Occipital lobe (tissue), 1 donor: ENCODE measurements at regions not wholly inside any gene's neighbourhood (a gene's known extent, or its start where the extent isn't known, plus 50 kb on each side); places are given as distances from the start of the nearest gene placed in this dataset.

ENCODE experiments used
- DNase-seq: peaks from one replicate; lab custom pipeline; 2025; lab: John Stamatoyannopoulos, UW

DNA sequence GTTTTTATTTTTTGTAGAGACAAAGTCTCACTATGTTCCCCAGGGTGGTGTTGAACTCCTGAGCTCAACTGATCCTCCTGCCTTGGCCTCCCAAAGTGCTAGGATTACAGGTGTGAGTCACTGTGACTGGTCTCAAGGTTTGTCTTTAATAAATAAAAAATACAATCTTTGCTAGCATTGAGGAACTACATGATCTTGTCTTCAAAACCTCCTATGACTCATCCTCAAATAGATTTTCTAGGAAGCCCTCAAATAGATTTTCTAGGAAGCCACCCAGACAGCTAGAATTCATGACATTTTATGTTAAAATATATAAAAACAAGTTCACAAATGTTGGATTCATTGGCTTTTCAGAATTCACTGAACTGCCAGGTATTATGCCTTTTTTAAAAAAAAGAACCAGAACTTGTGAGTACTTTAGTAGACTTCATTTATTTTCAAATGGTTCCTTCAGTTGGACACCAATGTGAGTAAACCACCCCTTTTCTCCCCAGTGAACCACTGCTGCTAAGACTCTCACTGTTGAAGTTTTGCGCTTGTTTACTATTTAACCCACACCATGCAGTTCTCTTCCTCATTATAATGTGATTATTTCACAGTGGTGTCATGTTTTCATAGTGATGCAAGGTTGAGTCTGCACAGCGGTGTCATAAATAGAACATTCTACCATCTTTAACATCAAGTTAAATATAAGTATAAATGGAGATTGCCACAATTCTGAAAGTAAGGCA, 303.9 kb downstream of the CASP12 start:
- no peak for DNase-seq

DNA sequence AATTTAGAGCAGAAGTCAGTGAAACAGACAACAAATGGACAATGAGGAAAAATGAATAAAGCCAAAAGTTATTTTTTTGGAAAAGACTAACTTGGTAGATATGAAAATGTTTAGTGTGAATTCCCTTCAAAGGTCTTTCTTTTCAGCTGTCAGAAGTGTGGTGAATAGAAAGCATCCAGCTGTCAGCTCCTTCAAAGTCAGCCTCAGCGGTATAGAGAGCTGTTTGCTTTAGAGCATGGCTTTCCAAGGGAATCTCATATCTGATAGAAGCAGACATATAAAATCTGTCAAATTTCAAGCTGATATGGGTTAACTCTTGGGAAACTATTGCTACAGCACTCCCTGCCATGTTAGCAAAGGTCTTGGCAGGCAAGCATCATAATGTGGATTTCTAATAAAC, 309.3 kb downstream of the CASP12 start:
- DNase-seq = no peak

DNA sequence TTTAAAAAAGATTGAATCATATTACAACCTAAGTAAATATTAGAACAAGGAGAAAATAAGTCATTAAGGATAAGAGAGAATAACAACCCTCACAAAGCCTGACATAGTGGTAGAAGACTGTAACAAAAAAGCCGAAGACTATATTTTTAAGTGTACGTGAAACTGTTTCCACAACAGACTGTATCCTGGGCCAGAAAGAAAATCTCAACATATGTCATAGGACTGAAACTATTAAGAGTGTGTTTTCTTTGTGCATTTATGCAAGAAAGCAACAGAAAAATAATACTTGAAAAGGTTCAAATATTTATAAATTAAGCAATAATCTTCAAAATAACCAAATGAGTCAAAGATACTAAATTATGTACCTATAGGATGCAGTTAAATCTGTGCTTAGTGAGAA, 309.8 kb downstream of the CASP12 start:
- no peak for DNase-seq

DNA sequence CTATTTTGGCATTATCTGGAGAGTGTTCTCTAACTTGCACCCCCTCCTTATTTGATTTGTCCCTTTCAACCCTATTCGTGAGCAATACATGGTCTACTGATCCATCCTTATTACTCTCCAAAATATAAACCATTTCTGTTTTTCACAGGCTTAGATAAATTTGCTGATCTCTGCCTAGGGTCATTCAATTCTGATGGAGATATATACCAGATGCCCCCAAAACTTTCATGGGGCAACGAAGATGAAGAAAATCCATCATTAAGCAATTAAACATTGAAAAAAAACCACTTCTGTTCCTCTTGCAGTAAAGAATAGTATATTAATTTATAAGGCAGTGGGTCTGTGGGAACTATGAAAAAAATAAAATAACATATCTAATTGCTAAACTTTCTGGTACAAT, 313.4 kb downstream of the CASP12 start:
- DNase-seq = no peak

DNA sequence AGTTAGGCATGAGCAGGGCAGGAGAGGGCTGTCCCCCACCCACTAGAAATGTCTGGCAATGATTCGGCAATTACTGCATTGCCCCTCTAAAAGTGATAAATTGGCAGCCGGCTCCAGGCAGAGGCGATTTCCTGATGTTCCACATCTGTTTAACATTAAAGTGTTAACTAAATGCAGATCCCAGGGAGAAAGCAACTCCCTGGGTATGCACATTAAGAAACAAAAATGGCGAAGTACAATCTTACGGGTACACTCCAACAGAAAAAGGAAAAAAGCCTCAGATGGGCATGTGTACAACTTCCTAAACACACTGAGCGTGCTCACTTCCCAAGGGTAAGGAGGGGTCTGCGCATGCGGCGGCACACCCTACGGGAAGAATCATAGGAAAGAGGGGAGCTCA, 314.4 kb downstream of the CASP12 start:
- no peak for DNase-seq

DNA sequence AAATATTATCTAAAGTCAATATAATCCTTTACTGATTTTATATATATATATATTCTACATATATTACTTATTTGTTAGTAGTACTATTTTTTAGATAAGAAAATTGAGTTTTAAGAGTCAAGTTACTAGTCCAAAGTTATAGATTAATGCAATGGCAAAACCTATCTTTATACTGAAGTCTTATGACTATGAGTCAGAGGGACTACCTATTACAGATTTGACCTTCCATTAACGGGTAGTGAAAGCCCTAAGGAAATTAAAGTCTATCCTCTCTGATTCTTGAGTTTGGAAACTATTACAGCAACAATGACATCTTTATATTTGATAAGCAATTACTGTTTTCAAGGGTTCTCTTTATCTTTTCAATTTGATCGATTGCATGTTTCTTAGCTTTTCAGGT, 315.8 kb downstream of the CASP12 start:
- DNase-seq = no peak

DNA sequence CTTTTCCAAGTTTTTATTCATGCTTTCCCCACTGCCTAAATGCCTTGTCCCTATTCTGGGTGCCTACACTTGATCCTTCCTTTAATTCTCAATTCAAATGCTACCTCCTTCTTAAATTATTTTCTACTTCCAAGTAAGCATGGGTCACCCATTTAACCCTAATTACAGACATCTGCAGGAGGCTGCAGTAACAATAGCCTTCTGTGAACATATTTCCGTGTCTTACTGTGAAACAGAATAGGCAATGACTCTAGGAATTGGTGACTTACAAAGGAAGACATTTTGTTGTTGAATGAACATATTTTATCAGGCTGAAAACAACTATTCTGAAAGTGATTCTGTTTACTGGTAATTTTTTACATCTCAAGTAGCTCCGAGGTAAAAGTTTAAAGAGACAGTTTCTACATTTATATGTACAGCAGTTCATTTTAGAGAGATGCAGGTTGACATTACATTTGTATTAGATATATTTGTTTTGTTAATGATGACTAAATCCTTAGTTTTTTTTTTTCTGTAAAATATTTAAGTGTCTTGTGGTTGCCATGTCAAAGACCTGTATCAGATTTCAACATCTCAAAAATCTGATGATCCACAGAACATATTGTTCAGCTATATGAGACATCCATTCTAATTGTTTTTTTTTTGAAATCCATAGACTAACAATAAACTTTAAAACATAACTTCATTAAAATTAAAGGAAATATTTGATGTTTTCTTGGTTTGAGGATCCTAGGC, 316.8 kb downstream of the CASP12 start:
- DNase-seq = no peak

DNA sequence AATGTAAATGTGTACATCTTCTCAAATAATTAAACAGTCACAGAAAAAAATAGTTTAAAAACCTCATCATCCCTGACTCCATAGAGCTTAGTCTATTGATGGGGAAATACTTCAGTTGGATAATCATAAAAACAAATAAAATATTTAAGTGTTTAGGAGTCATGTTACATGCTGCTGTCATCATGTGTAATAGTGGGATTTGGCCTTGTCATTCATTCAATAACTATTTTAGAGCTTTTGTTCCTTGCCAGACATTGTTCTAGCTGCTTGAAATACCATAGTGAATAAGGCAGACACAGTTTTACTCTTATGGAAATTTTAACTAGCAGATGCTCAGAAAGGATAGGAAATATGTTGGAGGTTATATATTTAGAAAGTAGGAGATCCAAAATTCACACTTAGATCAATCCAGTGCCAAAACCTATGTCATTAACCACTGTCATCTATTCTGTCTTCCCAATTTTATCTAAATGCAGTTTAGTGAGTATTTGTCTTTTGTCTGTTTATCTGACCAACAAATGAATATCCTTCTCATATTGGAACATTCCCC, 324.7 kb downstream of the CASP12 start:
- DNase-seq = no peak

DNA sequence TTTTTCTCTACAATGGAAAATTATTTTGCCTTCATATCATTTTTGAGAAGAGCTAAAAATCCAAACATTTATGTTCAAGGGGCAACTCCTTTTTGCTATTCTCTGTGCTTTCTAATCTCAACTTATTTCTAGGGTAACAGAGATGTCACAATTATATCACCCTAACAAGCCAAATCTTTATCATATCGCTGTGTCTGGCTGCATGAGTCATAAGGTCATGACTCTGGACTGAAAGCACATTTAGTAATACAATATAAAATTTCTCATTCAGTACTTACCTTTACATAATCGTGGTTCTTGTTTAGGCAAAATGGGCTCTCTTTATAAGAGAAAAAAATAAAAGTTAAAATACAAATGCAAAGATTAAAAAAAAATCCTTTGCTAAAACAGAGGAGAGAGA, 326.0 kb downstream of the CASP12 start:
- DNase-seq = no peak

DNA sequence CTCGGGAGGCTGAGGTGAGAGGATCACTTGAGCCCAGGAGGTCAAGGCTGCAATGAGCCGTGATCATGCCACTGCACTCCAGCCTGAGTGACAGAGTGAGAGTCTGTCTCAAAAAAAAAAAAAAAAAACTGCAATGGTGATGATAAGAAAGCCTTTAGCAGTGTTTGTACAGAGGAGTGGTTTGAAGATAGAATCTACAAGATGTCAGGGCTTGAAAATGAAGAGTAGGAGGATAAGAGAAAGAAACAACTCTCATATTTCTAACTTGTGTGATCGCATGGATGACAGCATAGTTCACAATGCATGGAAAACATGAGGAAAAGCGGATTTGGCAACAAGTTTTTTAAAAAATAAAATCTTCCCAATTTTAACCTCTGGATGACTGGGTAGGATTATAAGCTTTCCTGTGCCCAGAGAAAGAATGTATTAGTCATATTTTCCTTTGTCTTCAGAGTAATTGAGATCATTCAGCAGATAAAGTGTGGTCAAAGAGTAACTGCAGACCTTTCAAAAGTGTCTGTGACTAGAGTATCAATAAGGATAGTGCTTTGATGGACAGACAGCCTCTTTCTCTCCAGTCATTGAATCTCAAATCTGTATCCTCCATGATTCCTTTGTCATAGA, 328.1 kb downstream of the CASP12 start:
- no peak for DNase-seq

DNA sequence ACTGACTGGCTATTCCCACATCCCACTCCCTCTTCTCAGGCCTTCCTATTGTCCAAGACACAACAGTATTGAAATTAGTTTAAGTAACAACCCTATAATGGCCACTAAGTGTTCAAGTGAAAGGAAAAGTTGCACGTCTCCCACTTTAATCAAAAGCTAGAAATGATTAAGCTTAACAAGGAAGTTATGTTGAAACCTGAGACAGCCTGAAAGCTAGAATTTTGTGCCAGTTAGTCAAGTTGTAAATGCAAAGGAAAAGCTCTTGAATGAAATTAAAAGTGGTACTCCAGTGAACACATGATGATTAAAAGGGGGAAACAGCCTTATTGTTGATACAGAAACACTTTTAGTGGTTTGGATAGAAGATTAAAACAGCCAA, 332.7 kb downstream of the CASP12 start:
- DNase-seq = no peak

DNA sequence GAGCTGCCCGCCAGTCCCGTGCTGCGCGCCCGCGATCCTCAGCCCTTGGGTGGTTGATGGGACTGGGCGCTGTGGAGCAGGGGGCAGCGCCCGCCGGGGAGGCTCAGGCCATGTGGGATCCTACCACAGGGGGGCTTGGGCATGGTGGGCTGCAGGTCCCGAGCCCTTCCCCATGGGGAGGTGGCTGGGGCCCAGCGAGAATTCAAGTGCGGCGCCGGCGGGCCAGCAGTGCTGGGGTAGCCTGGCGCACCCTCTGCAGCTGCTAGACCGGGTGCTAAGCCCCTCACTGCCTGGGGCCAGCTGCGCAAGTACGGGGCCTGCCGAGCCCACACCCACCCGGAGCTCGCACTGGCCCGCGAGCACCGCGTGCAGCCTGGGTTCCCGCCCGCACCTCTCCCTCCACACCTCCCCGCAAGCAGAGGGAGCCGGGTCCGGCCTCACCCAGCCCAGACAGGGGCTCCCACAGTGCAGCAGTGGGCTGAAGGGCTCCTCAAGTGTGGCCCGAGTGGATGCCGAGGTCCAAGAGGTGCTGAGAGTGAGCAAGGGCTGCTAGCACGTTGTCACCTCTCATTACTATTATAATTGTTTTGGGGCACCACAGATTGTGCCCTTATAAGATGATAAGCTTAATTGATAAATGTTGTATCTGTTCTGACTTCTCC, 333.2 kb downstream of the CASP12 start:
- DNase-seq = no peak

DNA sequence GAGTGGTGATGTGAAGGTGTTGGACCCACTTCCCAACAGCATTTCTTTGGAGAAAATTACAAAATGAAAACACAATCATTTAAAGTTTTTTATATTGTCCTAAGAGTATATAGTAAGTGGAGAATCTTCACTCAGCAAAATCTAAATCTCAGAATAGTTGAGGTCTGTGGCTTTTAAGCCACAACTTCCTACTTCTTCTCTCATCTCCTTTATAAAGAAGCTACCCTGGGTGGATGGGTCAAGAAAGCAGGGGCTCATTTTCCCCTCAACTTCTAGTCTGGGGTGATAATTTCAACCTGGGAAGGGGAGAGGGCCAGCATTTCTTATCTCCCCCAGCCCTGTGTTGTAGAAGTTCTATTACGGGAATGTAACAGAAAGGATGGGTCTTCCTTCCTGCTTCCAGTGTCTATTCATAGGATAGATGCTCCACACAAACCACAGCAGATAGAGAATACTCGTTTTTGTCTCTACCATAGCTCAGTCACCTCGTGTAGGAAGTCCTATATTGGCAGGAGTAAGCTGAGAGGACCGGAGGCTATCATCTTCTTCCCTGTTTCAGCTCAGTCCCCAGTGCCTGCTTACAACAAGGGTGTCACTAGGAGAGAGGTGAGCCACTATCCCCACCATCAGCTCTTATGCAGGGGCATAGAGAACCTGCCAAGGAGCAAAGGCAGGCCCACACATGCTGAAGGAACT, 341.5 kb downstream of the CASP12 start:
- no peak for DNase-seq

DNA sequence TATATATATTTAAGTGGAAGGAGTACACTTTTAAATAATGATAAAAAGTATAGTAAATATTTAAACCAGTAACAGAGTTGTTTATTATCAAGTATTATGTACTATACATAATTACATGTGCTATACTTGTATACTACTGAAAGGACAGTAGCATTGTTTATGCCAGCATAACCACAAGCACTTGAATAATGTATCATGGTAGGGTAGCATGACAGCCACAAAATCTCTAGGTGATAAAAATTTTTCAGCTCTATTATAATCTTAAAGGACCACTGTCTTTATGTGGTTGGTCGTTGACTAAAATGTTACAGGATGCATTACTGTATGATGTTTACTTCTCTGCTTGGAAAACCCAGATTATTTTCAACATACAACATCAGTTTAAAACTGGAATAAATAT, 349.2 kb downstream of the CASP12 start:
- no peak for DNase-seq

DNA sequence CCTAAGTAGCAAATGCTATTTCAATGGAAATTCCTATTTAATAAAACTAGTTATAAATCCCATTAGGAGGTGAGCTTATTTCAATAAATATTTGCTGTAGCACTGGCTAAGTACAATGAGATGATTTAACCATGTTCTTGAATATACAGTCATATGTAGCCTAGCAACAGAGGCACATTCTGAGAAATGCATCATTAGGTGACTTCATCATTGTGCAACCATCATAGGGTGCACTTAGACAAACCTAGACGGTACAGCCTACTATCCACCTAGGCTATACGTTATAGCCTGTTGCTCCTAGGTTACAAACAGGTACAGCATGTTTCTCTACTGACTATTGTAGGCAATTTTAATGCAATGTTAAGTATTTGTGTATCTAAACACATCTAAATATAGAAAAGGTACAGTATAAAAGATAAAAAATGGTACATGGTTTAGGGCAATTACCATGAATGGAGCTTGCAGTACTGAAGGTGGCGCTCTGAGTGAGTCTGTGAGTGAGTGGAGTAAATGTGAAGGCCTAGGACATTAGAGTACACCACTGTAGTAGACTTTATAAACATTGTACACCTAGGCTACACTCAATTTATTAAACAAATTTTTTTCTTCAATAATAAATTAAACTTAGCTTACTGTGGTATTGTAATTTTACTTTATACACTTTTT, 350.1 kb downstream of the CASP12 start:
- no peak for DNase-seq

DNA sequence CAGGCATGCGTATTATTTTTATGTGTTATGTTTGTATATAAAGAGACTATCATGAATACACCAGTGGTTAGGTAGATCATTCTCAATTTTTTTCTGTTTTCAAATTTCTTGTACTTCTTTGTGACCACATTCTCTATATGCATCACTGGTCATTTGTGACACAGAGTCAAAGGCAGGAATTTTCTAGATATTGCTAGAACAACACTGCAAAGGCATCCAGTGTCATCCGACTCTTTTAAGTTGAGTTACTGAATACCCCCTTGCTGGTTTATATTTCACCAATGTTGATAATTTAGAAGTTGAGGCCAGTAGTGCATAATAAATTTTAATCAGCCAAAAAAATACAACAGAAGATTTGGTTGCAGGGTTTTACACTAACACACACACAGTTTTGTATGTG, 351.8 kb downstream of the CASP12 start:
- no peak for DNase-seq

DNA sequence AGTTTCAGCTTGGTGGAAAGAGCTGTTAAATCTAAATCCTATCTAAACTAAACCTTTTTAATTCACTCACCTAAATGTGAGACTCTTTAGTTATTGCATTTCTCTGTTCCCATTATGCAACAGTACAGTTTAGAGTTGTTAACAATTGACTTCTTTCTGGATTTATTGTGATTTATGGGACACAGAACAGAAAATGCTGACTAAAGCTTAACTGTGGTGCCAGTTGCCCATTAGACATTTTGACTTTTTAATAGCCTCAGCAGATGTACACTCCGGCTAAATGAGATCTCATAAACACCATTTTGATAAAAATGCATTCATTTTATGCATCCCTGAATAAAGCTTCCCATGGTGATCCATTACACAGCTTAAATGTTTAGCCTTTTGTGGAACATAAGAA, 356.6 kb downstream of the CASP12 start:
- DNase-seq = no peak

DNA sequence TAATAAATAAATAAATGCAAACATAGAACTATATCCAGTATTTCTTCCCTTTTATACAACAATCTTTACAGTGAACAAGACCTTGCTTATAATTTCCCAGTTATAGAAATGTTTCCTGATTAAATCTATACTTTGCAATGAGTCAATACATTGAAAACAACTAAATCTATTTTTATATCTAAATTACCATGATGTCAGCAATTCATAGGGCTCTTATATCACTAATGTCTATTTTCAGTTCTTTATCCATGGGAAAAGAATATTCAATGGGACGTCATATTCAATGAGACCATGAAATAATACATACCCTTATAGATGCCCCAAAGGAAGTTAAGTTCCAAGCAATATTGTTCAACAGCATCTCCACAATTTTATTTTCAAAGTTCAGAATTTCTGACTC, 359.9 kb downstream of the CASP12 start:
- no peak for DNase-seq

DNA sequence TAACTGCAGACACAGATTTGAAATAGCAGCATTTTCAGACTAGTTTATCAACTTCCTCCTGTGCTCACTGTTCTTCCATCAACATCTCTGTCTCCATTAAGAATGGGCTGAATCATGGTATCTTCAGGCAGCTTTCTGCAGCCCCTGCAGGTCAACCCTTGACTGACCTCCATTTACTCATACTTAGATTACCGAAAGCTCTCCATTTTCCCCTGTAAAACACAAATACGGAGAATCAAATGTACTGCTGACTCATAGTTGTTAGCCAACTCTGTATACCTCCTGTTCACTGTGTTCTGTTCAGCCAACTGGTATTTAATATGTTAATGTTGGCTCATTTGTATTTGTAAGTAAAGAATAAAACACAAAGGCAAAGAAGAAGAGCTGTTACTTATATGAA, 364.0 kb downstream of the CASP12 start:
- no peak for DNase-seq

DNA sequence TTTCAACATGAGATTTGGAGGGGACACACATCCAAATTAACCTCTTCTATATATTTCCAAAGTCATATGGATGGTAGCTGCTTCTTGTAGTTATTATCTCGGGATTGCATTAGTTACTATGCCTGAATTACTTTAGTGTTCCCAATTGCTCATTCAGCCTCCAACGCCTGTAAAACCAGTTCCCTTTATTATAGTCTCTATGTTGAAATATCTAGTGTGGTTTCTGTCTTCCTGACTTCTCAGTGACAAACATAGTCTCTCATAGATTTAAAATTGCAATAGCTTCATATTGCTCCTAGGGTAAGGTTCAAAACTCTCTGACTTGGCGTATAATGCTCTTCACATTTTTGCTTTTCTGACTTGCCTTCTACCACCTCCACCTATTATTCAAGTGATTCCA, 366.4 kb downstream of the CASP12 start:
- no peak for DNase-seq

DNA sequence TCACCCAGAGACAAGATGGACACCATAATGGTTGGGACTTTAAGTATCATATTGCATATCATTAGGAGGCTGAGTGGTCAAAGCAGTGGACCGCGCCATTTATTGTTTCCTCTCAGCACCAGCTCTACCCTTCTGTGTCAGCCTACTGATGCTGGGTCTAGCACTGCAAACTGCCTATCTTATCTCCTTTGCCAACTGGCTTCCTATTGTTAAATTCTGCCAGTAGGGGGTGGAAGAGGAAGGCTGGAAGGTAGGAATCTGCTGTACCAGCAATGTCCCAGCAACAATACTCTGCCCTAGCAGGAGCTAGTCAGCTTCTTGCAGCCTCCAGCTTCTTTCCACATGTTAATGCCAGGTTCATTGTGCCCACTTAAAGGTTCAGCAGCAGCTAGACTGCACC, 367.1 kb upstream of the PDGFD start:
- DNase-seq = no peak
